MCF 10A (cell line): ENCODE measurements at regions not wholly inside any gene's neighbourhood (a gene's known extent, or its start where the extent isn't known, plus 50 kb on each side); places are given as distances from the start of the nearest gene placed in this dataset.

Experiments used
- BruUV-seq: library from RNA; stranded (reverse); fragments of 400-500 nt; replicated peaks from 2 replicates; lab custom pipeline; 2021; lab: Mats Ljungman, UMichigan
- CTCF ChIA-PET: fragments of 300-600 bp; sonication (Branson Sonifier 250); formaldehyde crosslinking; extraction: SDS; loops from one replicate; lab custom pipeline; 2021; ENCODE audit warnings: antibody characterized with exemption, inconsistent platforms; lab: Yijun Ruan, JAX
- POLR2A ChIA-PET: fragments of 300-600, 350-650 bp; sonication (Branson Sonifier 250); formaldehyde crosslinking; extraction: SDS; loops from one replicate; lab custom pipeline; 2020; ENCODE audit warnings: antibody characterized with exemption, inconsistent platforms; lab: Yijun Ruan, JAX
- DNase-seq: peaks from one replicate; pipeline ENCODE4 v3.0.0-alpha.2; 2018; ENCODE audit not compliant: unreplicated experiment
- H3K27ac Mint-ChIP-seq: one replicate; pipeline ENCODE4 v1.8.0; 2022; ENCODE audit warnings: mild to moderate bottlenecking, low read depth, mixed read lengths; ENCODE audit not compliant: unreplicated experiment
- H3K27me3 Mint-ChIP-seq: one replicate; pipeline ENCODE4 v1.8.0; 2022; ENCODE audit warnings: mixed read lengths; ENCODE audit not compliant: insufficient read depth, unreplicated experiment
- H3K36me3 Mint-ChIP-seq: one replicate; pipeline ENCODE4 v1.8.0; 2022; ENCODE audit warnings: mild to moderate bottlenecking, moderate library complexity, mixed read lengths; ENCODE audit not compliant: insufficient read depth, unreplicated experiment
- H3K4me1 Mint-ChIP-seq: one replicate; pipeline ENCODE4 v1.8.0; 2022; ENCODE audit warnings: mixed read lengths; ENCODE audit not compliant: insufficient read depth, unreplicated experiment
- H3K4me3 Mint-ChIP-seq: one replicate; pipeline ENCODE4 v1.8.0; 2022; ENCODE audit warnings: mild to moderate bottlenecking, moderate library complexity, mixed read lengths; ENCODE audit not compliant: unreplicated experiment
- H3K9me3 Mint-ChIP-seq: one replicate; pipeline ENCODE4 v1.8.0; 2022; ENCODE audit warnings: mixed read lengths; ENCODE audit not compliant: unreplicated experiment
- intact Hi-C: fragments of 100-400 bp; cut with micrococcal nuclease; formaldehyde crosslinking; loops from 2 replicates; pipeline ENCODE4 v1.14.1; 2022
- TF ChIP-seq, protein P1 (sequence below): fragments of 200-600 bp; IDR thresholded peaks from one replicate; pipeline ENCODE4 v1.8.0; 2022; ENCODE audit warnings: antibody characterized with exemption, mild to moderate bottlenecking; ENCODE audit not compliant: unreplicated experiment

DNA sequence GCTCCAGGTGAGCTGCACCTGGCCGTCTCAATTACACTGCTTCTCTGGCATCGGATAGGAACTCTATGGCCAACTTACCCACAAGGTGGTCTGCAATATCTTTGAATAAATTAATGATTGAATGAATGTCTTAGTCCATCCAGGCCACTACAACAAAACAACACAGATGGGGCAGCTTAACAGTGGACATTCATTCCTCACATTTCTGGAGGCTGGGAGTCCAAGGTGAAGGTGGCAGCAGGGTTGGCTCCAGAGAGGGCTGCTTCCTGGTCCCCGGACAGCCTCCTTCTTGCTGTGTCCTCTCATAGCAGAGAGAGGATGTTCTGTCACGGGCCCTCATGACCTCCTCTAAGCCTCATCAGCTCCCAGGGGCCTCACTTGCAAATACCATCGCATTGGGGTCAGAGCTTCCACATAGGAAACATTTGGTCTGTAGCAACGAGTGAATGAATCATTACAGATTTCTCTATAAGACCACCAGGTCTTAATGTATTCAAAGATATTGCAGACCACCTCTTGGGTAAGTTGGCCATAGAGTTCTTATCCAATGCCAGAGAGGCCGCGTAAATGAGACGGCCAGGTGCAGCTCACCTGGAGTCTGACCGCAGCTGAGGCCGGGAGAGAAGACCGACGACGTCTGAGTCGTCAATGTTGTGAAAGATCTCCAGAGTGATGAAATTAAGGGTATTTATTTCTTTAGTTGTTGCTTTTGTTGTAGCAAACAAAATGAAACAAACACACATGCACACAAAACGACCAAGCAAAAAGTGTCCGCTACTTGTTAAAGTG, 182.7 kb upstream of the C14orf180 start:
- ChIA-PET POLR2A (no interaction called here), CTCF (interaction anchor here (0.7 kb wide), 1 partner anchor 298 kb away, joined by 3 read pairs; no protein-coding TSS in a partner anchor)
- no peaks in the 10 kb centered on the region for H3K36me3 Mint-ChIP-seq
- intact Hi-C loops = no loop called here
- peaks cover 10% of the 10 kb centered on the region for H3K9me3 Mint-ChIP-seq
- TF ChIP-seq, protein P1, sequence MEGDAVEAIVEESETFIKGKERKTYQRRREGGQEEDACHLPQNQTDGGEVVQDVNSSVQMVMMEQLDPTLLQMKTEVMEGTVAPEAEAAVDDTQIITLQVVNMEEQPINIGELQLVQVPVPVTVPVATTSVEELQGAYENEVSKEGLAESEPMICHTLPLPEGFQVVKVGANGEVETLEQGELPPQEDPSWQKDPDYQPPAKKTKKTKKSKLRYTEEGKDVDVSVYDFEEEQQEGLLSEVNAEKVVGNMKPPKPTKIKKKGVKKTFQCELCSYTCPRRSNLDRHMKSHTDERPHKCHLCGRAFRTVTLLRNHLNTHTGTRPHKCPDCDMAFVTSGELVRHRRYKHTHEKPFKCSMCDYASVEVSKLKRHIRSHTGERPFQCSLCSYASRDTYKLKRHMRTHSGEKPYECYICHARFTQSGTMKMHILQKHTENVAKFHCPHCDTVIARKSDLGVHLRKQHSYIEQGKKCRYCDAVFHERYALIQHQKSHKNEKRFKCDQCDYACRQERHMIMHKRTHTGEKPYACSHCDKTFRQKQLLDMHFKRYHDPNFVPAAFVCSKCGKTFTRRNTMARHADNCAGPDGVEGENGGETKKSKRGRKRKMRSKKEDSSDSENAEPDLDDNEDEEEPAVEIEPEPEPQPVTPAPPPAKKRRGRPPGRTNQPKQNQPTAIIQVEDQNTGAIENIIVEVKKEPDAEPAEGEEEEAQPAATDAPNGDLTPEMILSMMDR = no peak
- DNase-seq = no peak
- H3K4me3 Mint-ChIP-seq = no peak overlapping the region
- H3K27ac Mint-ChIP-seq = no peak overlapping the region
- no TSS peak for BruUV-seq
- peaks cover 44% of the 10 kb centered on the region for H3K27me3 Mint-ChIP-seq
- H3K4me1 Mint-ChIP-seq = no peaks in the 10 kb centered on the region

DNA sequence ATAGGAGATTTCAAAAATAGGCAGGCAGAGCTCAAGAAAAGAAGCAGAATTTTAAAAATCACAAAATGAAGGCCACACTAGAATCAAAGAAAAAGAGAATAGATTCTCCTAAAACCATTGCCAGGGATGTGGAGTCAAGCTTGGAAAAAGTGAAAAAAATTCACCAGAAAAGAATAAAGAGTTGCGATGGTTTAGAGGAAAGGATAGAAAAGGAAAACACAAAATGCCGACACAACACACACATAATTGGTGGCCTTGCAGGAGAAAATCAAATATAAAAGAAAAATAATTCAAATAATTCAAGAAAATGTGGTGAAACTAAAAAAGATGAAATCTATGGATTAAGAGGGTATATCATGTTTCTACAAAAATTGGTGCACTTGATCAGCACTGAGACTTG, 181.6 kb upstream of the C14orf180 start:
- H3K27ac Mint-ChIP-seq = no peak overlapping the region
- CTCF ChIA-PET = interaction anchor here (1.0 kb wide), 1 partner anchor 167 kb away, joined by 3 read pairs; no protein-coding TSS in a partner anchor

DNA sequence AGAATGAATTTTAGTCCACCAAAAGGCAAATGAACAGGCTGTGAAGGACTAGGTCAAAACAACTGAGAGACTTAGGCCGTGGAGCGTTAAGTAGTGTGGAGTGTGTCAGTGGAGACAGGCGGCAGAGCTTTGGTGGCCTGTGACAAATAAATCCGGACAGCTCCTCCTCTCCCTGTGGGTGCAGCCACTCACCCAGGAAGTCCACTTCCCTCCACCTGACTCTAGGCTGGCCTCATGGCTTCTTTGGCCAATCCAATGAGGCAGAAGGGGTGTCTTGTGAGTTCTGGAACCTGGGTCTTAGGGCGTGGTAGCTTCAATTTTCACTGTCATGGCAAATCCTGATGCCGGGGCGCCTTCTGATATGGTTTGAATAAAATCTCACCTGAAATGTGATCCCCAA, 180.9 kb upstream of the C14orf180 start:
- Mint-ChIP-seq H3K4me1 (no peaks in the 10 kb centered on the region), H3K4me3 (no peak overlapping the region), H3K9me3 (peaks cover 10% of the 10 kb centered on the region), H3K36me3 (no peaks in the 10 kb centered on the region), H3K27me3 (peaks cover 51% of the 10 kb centered on the region), H3K27ac (no peak overlapping the region)
- no TSS peak for BruUV-seq
- TF ChIP-seq, protein P1 = no peak
- ChIA-PET POLR2A (no interaction called here), CTCF (interaction anchor here (1.0 kb wide), 1 partner anchor 166 kb away, joined by 3 read pairs; no protein-coding TSS in a partner anchor)
- no peak for DNase-seq
- intact Hi-C loops = no loop called here

More for the DNA sequence above, 181.6 kb upstream of the C14orf180 start:
- Mint-ChIP-seq H3K4me3 (no peak overlapping the region), H3K9me3 (peaks cover 10% of the 10 kb centered on the region), H3K27me3 (peaks cover 47% of the 10 kb centered on the region), H3K4me1 (no peaks in the 10 kb centered on the region), H3K36me3 (no peaks in the 10 kb centered on the region)
- BruUV-seq = no TSS peak
- POLR2A ChIA-PET = no interaction called here
- intact Hi-C loops = no loop called here
- no peak for DNase-seq
- TF ChIP-seq, protein P1 = no peak

DNA sequence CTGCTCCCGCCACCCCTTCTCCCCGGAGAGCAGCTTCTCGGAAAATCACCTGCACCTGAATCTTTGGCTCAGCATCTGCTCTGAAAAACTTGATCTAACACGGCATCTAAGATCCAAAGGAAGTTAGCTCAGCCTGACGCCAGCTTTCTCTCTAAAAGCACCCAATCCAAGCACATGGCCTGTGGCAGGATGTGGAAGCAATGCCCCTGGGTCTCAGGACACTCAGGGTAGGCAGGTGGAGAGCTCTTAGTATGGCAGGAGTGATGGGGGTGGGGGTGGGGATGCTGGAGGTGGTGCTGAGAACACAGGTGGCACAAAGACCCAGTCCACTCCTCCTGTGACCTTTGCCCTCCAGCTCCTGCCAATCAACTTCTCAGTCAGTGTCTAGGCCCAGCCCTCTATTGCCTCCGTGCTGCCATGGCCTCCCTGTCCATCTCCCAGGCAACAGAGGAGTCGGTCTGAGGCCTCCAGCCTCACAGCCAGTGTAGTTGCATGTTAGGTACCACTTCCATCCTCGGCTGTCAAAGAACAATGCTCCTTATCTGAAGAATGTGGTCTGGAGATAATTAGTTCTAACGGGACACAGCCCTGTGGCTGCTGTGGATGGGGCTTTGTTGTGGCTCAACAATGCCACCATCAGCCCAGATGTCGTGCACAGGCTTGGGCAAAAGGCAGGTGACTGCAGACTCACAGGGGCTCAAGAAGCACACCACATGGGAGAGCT, 180.0 kb upstream of the C14orf180 start:
- Mint-ChIP-seq H3K27me3 (peaks cover 50% of the 10 kb centered on the region), H3K4me3 (no peak overlapping the region), H3K4me1 (no peaks in the 10 kb centered on the region), H3K27ac (no peak overlapping the region), H3K36me3 (no peaks in the 10 kb centered on the region), H3K9me3 (peaks cover 10% of the 10 kb centered on the region)
- intact Hi-C loops = no loop called here
- POLR2A ChIA-PET = interaction anchor here (0.6 kb wide), 1 partner anchor 153 kb away, joined by 3 read pairs; no protein-coding TSS in a partner anchor
- no TSS peak for BruUV-seq
- CTCF ChIA-PET = interaction anchor here (0.6 kb wide), 1 partner anchor 165 kb away, joined by 3 read pairs; no protein-coding TSS in a partner anchor
- TF ChIP-seq, protein P1 = no peak
- no peak for DNase-seq
